WERI-Rb-1 (cell line): ENCODE measurements at regions not wholly inside any gene's neighbourhood (a gene's known extent, or its start where the extent isn't known, plus 50 kb on each side); places are given as distances from the start of the nearest gene placed in this dataset.
"Not testable (repeated sequence)": the region's sequence is repeated elsewhere in the genome, so short reads cannot be mapped to it uniquely, and the experiment has no call there.

Experiments used
- DNase-seq: peaks from one replicate; pipeline ENCODE4 v3.0.0-alpha.2; 2020
- H3K27ac ChIP-seq: fragments of 250-450 bp; sonication (Bioruptor Pico); 2 replicates; pipeline ENCODE4 v1.5.1; 2020; ENCODE audit warnings: mild to moderate bottlenecking, moderate library complexity
- H3K27me3 ChIP-seq: fragments of 250-450 bp; sonication (Bioruptor Pico); 2 replicates; pipeline ENCODE4 v1.5.1; 2021; ENCODE audit warnings: mild to moderate bottlenecking, low read depth, moderate library complexity; ENCODE audit not compliant: insufficient read depth, severe bottlenecking
- H3K36me3 ChIP-seq: fragments of 250-450 bp; sonication (Bioruptor Pico); 2 replicates; pipeline ENCODE4 v1.5.1; 2020; ENCODE audit warnings: mild to moderate bottlenecking, moderate library complexity
- H3K4me3 ChIP-seq: 2 replicates; pipeline ENCODE4 v1.5.1; 2011; ENCODE audit warnings: low read depth, mild to moderate bottlenecking, control low read depth, low read length
- H3K9me3 ChIP-seq: fragments of 250-450 bp; sonication (Bioruptor Pico); 2 replicates; pipeline ENCODE4 v1.5.1; 2021; ENCODE audit warnings: mild to moderate bottlenecking, moderate library complexity; ENCODE audit not compliant: severe bottlenecking
- TF ChIP-seq, protein P1 (sequence below): IDR thresholded peaks from 2 replicates; pipeline ENCODE4 v1.5.1; 2011; ENCODE audit warnings: low read depth, mild to moderate bottlenecking, control low read depth, inconsistent platforms, low read length

GRCh38 chr10:9052767-9053166, 998.3 kb downstream of the GATA3 start:
- H3K36me3 ChIP-seq, result no peaks in the 10 kb centered on the region
- H3K27ac ChIP-seq, result no peak overlapping the region
- no peaks in the 10 kb centered on the region for H3K9me3 ChIP-seq
- TF ChIP-seq, protein P1, sequence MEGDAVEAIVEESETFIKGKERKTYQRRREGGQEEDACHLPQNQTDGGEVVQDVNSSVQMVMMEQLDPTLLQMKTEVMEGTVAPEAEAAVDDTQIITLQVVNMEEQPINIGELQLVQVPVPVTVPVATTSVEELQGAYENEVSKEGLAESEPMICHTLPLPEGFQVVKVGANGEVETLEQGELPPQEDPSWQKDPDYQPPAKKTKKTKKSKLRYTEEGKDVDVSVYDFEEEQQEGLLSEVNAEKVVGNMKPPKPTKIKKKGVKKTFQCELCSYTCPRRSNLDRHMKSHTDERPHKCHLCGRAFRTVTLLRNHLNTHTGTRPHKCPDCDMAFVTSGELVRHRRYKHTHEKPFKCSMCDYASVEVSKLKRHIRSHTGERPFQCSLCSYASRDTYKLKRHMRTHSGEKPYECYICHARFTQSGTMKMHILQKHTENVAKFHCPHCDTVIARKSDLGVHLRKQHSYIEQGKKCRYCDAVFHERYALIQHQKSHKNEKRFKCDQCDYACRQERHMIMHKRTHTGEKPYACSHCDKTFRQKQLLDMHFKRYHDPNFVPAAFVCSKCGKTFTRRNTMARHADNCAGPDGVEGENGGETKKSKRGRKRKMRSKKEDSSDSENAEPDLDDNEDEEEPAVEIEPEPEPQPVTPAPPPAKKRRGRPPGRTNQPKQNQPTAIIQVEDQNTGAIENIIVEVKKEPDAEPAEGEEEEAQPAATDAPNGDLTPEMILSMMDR, result no peak
- DNase-seq, result no peak
- H3K4me3 ChIP-seq, result no peak overlapping the region
- H3K27me3 ChIP-seq, result no peaks in the 10 kb centered on the region

- Histone ChIP-seq H3K9me3 (no peaks in the 10 kb centered on the region), H3K27ac (no peak overlapping the region), H3K36me3 (no peaks in the 10 kb centered on the region), H3K27me3 (no peaks in the 10 kb centered on the region), H3K4me3 (no peak overlapping the region)
- TF ChIP-seq, protein P1, result no peak
- no peak for DNase-seq
These were observed 1002.0 kb downstream of the GATA3 start for GRCh38 chr10:9056521-9056920.

GRCh38 chr10:9057293-9057692, 1002.8 kb downstream of the GATA3 start:
- not testable (repeated sequence) for H3K36me3 ChIP-seq, H3K9me3 ChIP-seq, H3K4me3 ChIP-seq, H3K27me3 ChIP-seq, DNase-seq, H3K27ac ChIP-seq

DNA sequence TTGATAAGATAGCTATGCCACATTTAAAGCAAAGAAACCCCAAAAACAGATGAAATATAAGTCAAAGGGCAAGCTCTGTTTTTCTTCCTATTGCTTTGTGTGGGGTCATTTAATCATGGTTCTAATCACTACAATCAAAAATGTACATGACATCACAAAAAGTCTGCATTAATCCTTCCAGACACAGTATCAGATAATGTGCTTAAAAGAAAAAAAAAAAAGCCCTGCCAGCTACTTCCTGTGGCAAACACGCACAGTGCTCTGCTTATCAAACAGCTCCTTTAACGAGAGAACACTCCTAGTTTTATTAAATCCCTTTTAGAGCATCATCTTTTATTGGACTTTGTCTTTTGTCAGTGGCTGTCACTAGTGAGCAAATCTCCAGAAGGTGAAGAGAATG, 1005.8 kb downstream of the GATA3 start:
- TF ChIP-seq, protein P1, result no peak
- no peak overlapping the region for H3K4me3 ChIP-seq
- H3K27me3 ChIP-seq, result no peaks in the 10 kb centered on the region
- no peaks in the 10 kb centered on the region for H3K36me3 ChIP-seq
- H3K27ac ChIP-seq, result no peak overlapping the region
- no peaks in the 10 kb centered on the region for H3K9me3 ChIP-seq
- no peak for DNase-seq

- TF ChIP-seq, protein P1, result no peak
- no peak overlapping the region for H3K4me3 ChIP-seq
These were observed 1007.4 kb downstream of the GATA3 start for GRCh38 chr10:9061871-9062270.

DNA sequence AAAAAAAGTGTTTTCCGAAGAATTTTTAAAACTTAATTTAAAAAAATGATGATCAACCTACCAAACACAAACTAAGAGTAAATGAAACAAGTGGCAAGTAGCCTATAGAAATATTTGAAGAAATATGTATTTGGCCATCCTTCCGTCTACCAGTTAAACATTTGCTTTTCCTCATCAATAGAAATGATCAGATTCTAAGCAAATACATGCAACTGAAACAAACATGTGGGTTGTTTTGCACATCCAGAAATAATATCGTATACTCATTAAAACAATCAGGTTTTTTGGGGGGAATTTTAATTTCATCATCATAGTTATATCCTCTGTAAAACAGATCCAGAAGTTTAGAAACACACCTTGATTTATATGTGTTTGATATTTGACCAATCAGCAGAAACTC, 1011.7 kb downstream of the GATA3 start:
- no peak for DNase-seq

More at GRCh38 chr10:9061871-9062270, 1007.4 kb downstream of the GATA3 start:
- Histone ChIP-seq H3K9me3 (no peaks in the 10 kb centered on the region), H3K27me3 (no peaks in the 10 kb centered on the region), H3K36me3 (no peaks in the 10 kb centered on the region), H3K27ac (no peak overlapping the region)
- no peak for DNase-seq

More for the DNA sequence above, 1011.7 kb downstream of the GATA3 start:
- H3K27me3 ChIP-seq, result no peaks in the 10 kb centered on the region
- no peaks in the 10 kb centered on the region for H3K36me3 ChIP-seq
- H3K9me3 ChIP-seq, result no peaks in the 10 kb centered on the region
- no peak overlapping the region for H3K27ac ChIP-seq
- TF ChIP-seq, protein P1, result no peak
- H3K4me3 ChIP-seq, result no peak overlapping the region
